DMS 273 treated with DMSO at 0.1 percent for 48 hours (cell line): ENCODE measurements at regions not wholly inside any gene's neighbourhood (a gene's known extent, or its start where the extent isn't known, plus 50 kb on each side); places are given as distances from the start of the nearest gene placed in this dataset.

Experiments used
- DNase-seq: peaks from one replicate; lab custom pipeline; 2025; lab: John Stamatoyannopoulos, UW

- no peak for DNase-seq
These were observed 872.0 kb downstream of the BRD1 start for GRCh38 chr22:48955351-48956311.

- DNase-seq = peak; percentile 51
These were observed 872.8 kb downstream of the BRD1 start for GRCh38 chr22:48954781-48955311.

GRCh38 chr22:48953830-48954229 is 873.8 kb downstream of the BRD1 start:
- no peak for DNase-seq

- no peak for DNase-seq
These were observed 874.5 kb downstream of the BRD1 start for GRCh38 chr22:48953103-48953720.

GRCh38 chr22:48952256-48953102 is 875.2 kb downstream of the BRD1 start:
- DNase-seq = no peak

- DNase-seq = no peak
These were observed 875.8 kb downstream of the BRD1 start for GRCh38 chr22:48951836-48952235.

- no peak for DNase-seq
These were observed 877.3 kb downstream of the BRD1 start for GRCh38 chr22:48950151-48950915.

GRCh38 chr22:48949375-48950149 is 878.1 kb downstream of the BRD1 start:
- DNase-seq = no peak

- DNase-seq = no peak
These were observed 879.0 kb downstream of the BRD1 start for GRCh38 chr22:48948575-48949170.

GRCh38 chr22:48947636-48948035 is 880.0 kb downstream of the BRD1 start:
- no peak for DNase-seq

- no peak for DNase-seq
These were observed 881.8 kb downstream of the BRD1 start for GRCh38 chr22:48945621-48946458.

- DNase-seq = no peak
These were observed 882.7 kb downstream of the BRD1 start for GRCh38 chr22:48944751-48945620.

- no peak for DNase-seq
These were observed 883.3 kb downstream of the BRD1 start for GRCh38 chr22:48944433-48944750.

GRCh38 chr22:48943567-48944432 is 883.9 kb downstream of the BRD1 start:
- no peak for DNase-seq

- DNase-seq = no peak
These were observed 884.7 kb downstream of the BRD1 start for GRCh38 chr22:48942698-48943566.

GRCh38 chr22:48941903-48942575 is 885.6 kb downstream of the BRD1 start:
- DNase-seq = no peak
